SK-N-SH treated with all-trans-retinoic acid at 6 μM for 48 hours (cell line): ENCODE measurements at regions not wholly inside any gene's neighbourhood (a gene's known extent, or its start where the extent isn't known, plus 50 kb on each side); places are given as distances from the start of the nearest gene placed in this dataset.

Source experiments
- ARNTL ChIP-seq: fragments of 450-650 bp; formaldehyde crosslinking; IDR thresholded peaks from 2 replicates; pipeline ENCODE4 v1.5.0; 2020; ENCODE audit warnings: low read depth, mild to moderate bottlenecking, moderate library complexity, borderline replicate concordance
- RARB ChIP-seq: fragments of 250-450 bp; sonication (Bioruptor Pico); IDR thresholded peaks from 2 replicates; pipeline ENCODE4 v1.8.0; 2021; ENCODE audit warnings: mild to moderate bottlenecking, moderate library complexity
- ZC3H10 ChIP-seq: fragments of 250-450 bp; sonication (Bioruptor Pico); IDR thresholded peaks from 2 replicates; pipeline ENCODE4 v1.5.1; 2021; ENCODE audit warnings: mild to moderate bottlenecking, moderate library complexity
- ZFP30 ChIP-seq: fragments of 450-650 bp; formaldehyde crosslinking; IDR thresholded peaks from 2 replicates; pipeline ENCODE4 v1.5.0; 2022; ENCODE audit warnings: mild to moderate bottlenecking, moderate library complexity
- ZNF8 ChIP-seq: fragments of 450-650 bp; formaldehyde crosslinking; IDR thresholded peaks from 2 replicates; pipeline ENCODE4 v1.5.0; 2020; ENCODE audit warnings: mild to moderate bottlenecking, moderate library complexity
- TF ChIP-seq, protein P1 (sequence below): fragments of 250-450 bp; sonication (Bioruptor Pico); IDR thresholded peaks from 2 replicates; pipeline ENCODE4 v1.5.1; 2021; ENCODE audit warnings: mild to moderate bottlenecking, moderate library complexity
- TF ChIP-seq, protein P2 (sequence below): fragments of 250-450 bp; sonication (Bioruptor Pico); IDR thresholded peaks from 2 replicates; pipeline ENCODE4 v1.8.0; 2020; ENCODE audit warnings: mild to moderate bottlenecking, moderate library complexity, borderline replicate concordance

DNA sequence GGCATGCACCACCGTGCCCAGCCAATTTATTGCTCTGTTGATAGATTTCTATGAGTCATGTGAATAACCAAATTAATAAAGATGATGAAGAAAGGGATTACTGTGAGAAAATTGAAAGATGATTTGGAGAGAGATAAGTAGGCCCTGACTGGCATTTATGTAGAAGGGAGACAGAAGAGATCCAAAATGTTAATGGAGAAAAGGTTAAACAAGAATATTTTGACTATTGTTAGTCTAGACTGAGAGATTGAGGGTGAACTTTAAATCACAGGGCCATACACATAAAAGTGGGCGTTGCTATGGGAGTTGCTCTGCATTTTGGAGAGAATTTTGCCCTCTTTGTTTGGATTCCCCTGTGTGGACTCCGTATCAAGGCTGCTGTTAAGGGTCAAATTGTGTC is 68.9 kb upstream of the SCAF8 start:
- TF ChIP-seq ZC3H10 (no peak), ZFP30 (CRISPR knock-in tag) (no peak), ARNTL (no peak), ZNF8 (no peak), RARB (no peak)
- TF ChIP-seq, protein P1, sequence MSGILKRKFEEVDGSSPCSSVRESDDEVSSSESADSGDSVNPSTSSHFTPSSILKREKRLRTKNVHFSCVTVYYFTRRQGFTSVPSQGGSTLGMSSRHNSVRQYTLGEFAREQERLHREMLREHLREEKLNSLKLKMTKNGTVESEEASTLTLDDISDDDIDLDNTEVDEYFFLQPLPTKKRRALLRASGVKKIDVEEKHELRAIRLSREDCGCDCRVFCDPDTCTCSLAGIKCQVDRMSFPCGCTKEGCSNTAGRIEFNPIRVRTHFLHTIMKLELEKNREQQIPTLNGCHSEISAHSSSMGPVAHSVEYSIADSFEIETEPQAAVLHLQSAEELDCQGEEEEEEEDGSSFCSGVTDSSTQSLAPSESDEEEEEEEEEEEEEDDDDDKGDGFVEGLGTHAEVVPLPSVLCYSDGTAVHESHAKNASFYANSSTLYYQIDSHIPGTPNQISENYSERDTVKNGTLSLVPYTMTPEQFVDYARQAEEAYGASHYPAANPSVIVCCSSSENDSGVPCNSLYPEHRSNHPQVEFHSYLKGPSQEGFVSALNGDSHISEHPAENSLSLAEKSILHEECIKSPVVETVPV (CRISPR knock-in tag) = no peak
- TF ChIP-seq, protein P2, sequence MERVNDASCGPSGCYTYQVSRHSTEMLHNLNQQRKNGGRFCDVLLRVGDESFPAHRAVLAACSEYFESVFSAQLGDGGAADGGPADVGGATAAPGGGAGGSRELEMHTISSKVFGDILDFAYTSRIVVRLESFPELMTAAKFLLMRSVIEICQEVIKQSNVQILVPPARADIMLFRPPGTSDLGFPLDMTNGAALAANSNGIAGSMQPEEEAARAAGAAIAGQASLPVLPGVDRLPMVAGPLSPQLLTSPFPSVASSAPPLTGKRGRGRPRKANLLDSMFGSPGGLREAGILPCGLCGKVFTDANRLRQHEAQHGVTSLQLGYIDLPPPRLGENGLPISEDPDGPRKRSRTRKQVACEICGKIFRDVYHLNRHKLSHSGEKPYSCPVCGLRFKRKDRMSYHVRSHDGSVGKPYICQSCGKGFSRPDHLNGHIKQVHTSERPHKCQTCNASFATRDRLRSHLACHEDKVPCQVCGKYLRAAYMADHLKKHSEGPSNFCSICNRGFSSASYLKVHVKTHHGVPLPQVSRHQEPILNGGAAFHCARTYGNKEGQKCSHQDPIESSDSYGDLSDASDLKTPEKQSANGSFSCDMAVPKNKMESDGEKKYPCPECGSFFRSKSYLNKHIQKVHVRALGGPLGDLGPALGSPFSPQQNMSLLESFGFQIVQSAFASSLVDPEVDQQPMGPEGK (CRISPR knock-in tag) = no peak
